ENCODE measurements at regions not wholly inside any gene's neighbourhood (a gene's known extent, or its start where the extent isn't known, plus 50 kb on each side); places are given as distances from the start of the nearest gene placed in this dataset.

DNA sequence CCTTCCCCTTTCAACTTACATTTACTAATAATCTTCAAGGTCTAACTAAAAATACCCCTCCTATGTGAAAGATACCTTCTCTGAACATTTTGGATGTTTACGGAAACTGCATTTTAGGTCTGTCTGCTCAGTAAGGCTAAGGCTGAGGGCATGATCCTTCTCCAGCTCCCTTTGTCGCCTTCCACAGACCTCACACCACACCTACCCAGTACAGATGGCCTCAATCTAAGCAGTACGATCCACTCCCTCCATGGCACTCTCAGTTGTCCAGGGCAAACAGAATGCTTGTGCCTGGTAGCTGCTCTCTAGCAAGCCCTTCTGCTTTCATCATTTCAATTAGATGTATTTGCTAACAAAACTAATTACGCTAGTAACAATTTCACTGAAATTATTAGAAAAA is 178.3 kb downstream of the CNTN3 start:
- Histone ChIP-seq H3K4me3 (no peak overlapping the region), H3K4me1 (no peaks in the 10 kb centered on the region), H3K27ac (no peak overlapping the region), H3K9me3 (no peaks in the 10 kb centered on the region), H3K36me3 (no peaks in the 10 kb centered on the region), H3K27me3 (no peaks in the 10 kb centered on the region)
- no peak for TF ChIP-seq CTCF (IDR thresholded peaks at IDR 0.05)
- no peak for DNase-seq (ENCODE audit: low spot score)

GRCh38 chr3:74435631-74436030 is 178.8 kb downstream of the CNTN3 start:
- TF ChIP-seq CTCF (IDR thresholded peaks at IDR 0.05): no peak
- Histone ChIP-seq H3K27me3 (no peaks in the 10 kb centered on the region), H3K4me3 (no peak overlapping the region), H3K27ac (no peak overlapping the region), H3K4me1 (no peaks in the 10 kb centered on the region), H3K9me3 (no peaks in the 10 kb centered on the region), H3K36me3 (no peaks in the 10 kb centered on the region)
- DNase-seq (ENCODE audit: low spot score): no peak

GRCh38 chr3:74434406-74434805 is 180.1 kb downstream of the CNTN3 start:
- H3K9me3 ChIP-seq: no peaks in the 10 kb centered on the region
- H3K36me3 ChIP-seq: no peaks in the 10 kb centered on the region
- H3K4me3 ChIP-seq: no peak overlapping the region
- H3K27ac ChIP-seq: no peak overlapping the region
- H3K4me1 ChIP-seq: no peaks in the 10 kb centered on the region
- TF ChIP-seq CTCF (IDR thresholded peaks at IDR 0.05): no peak
- H3K27me3 ChIP-seq: no peaks in the 10 kb centered on the region
- no peak for DNase-seq (ENCODE audit: low spot score)

- DNase-seq (ENCODE audit: low spot score): no peak
- Histone ChIP-seq H3K9me3 (no peaks in the 10 kb centered on the region), H3K4me3 (no peak overlapping the region), H3K27me3 (no peaks in the 10 kb centered on the region), H3K27ac (no peak overlapping the region), H3K4me1 (no peaks in the 10 kb centered on the region), H3K36me3 (no peaks in the 10 kb centered on the region)
- TF ChIP-seq CTCF (IDR thresholded peaks at IDR 0.05): no peak
These were observed 187.9 kb downstream of the CNTN3 start for GRCh38 chr3:74426571-74426970.

- Histone ChIP-seq H3K27ac (no peak overlapping the region), H3K4me1 (no peaks in the 10 kb centered on the region), H3K36me3 (no peaks in the 10 kb centered on the region), H3K4me3 (no peak overlapping the region), H3K27me3 (no peaks in the 10 kb centered on the region), H3K9me3 (no peaks in the 10 kb centered on the region)
- DNase-seq (ENCODE audit: low spot score): no peak
- TF ChIP-seq CTCF (IDR thresholded peaks at IDR 0.05): no peak
These were observed 190.6 kb downstream of the CNTN3 start for GRCh38 chr3:74423867-74424266.

DNA sequence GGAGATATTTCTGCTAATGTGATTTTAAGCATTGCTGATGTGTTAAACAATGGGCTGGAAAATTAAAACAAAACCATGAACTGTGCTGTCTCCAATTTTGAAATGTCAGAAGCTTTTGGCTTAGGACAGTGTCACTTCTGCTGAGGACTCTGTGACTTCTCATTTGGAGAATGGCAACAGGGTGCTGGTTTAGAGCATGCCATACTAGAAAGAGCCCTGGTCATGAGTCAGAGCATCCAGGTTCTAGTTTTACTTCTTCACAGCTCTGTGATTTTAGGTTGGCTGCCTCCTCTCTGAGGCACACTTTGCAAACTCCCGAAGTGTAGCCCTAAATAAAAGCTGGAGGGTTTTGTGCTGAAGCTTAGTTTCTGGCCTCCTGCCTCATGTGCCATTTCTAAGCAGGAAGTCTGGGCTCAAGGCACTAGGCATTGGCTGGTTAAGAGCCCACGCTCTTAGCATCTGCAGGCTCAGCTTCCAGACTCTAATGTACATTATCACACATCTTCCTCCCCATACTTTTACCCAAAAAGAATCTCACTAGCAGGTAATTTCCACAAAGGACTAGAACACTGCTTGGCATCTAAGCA is 193.8 kb downstream of the CNTN3 start:
- no peak overlapping the region for H3K27ac ChIP-seq
- H3K36me3 ChIP-seq: no peaks in the 10 kb centered on the region
- TF ChIP-seq CTCF (IDR thresholded peaks at IDR 0.05): no peak
- no peaks in the 10 kb centered on the region for H3K9me3 ChIP-seq
- H3K4me3 ChIP-seq: no peak overlapping the region
- no peak for DNase-seq (ENCODE audit: low spot score)
- H3K27me3 ChIP-seq: no peaks in the 10 kb centered on the region
- H3K4me1 ChIP-seq: no peaks in the 10 kb centered on the region
